GM23338 (cell line): ENCODE measurements at regions not wholly inside any gene's neighbourhood (a gene's known extent, or its start where the extent isn't known, plus 50 kb on each side); places are given as distances from the start of the nearest gene placed in this dataset.

Source experiments
- ATAC-seq: fragments of 200-7000 bp; cut with Tn5 transposase; 3 replicates; pipeline ENCODE4 v1.9.1; 2020
- DNase-seq: peaks from one replicate; pipeline ENCODE4 v3.0.0-alpha.2; 2015; ENCODE audit warnings: low spot score
- H2AFZ ChIP-seq: fragments of 200-600 bp; sonication (generic); 2 replicates; pipeline ENCODE4 v1.8.0; 2016; ENCODE audit warnings: antibody characterized with exemption, mild to moderate bottlenecking, moderate library complexity
- H3F3A ChIP-seq: fragments of 200-600 bp; sonication (generic); replicated peaks from 2 replicates; pipeline ENCODE4 v1.8.0; 2017; ENCODE audit warnings: antibody characterized with exemption, mixed run types, low read depth
- H3K27ac ChIP-seq: fragments of 200-600 bp; sonication (generic); 2 replicates; pipeline ENCODE4 v1.6.1; 2016; ENCODE audit warnings: low read depth
- H3K27me3 ChIP-seq: fragments of 200-600 bp; sonication (generic); 2 replicates; pipeline ENCODE4 v1.8.0; 2016; ENCODE audit warnings: mild to moderate bottlenecking, mixed run types, moderate library complexity; ENCODE audit not compliant: insufficient read depth
- H3K36me3 ChIP-seq: fragments of 200-600 bp; sonication (generic); 2 replicates; pipeline ENCODE4 v1.8.0; 2016; ENCODE audit warnings: mild to moderate bottlenecking; ENCODE audit not compliant: insufficient read depth
- H3K4me1 ChIP-seq: fragments of 200-600 bp; sonication (generic); 2 replicates; pipeline ENCODE4 v1.8.0; 2016; ENCODE audit warnings: mild to moderate bottlenecking, moderate library complexity; ENCODE audit not compliant: insufficient read depth
- H3K4me2 ChIP-seq: fragments of 200-600 bp; sonication (generic); 2 replicates; pipeline ENCODE4 v1.7.1; 2017; ENCODE audit warnings: mixed run types
- H3K4me3 ChIP-seq: fragments of 200-600 bp; sonication (generic); 2 replicates; pipeline ENCODE4 v1.6.1; 2016; ENCODE audit warnings: mixed run types
- H3K79me2 ChIP-seq: fragments of 200-600 bp; sonication (generic); replicated peaks from 2 replicates; pipeline ENCODE4 v1.8.0; 2017; ENCODE audit warnings: mild to moderate bottlenecking; ENCODE audit not compliant: insufficient read depth
- H3K9me2 ChIP-seq: fragments of 200-600 bp; sonication (generic); 2 replicates; pipeline ENCODE4 v1.8.0; 2017; ENCODE audit not compliant: insufficient read depth
- H4K20me1 ChIP-seq: fragments of 200-600 bp; sonication (generic); replicated peaks from 2 replicates; pipeline ENCODE4 v1.8.0; 2017; ENCODE audit warnings: mild to moderate bottlenecking; ENCODE audit not compliant: insufficient read depth
- H3K27ac Mint-ChIP-seq: 2 replicates; pipeline ENCODE4 v1.8.0; 2020; ENCODE audit warnings: inconsistent platforms, mild to moderate bottlenecking, moderate library complexity, mixed read lengths
- H3K27me3 Mint-ChIP-seq: 3 replicates; pipeline ENCODE4 v1.8.0; 2022; ENCODE audit warnings: low read depth, mild to moderate bottlenecking, moderate library complexity, mixed read lengths, inconsistent platforms; ENCODE audit not compliant: insufficient read depth, poor library complexity
- H3K36me3 Mint-ChIP-seq: 3 replicates; pipeline ENCODE4 v1.8.0; 2021; ENCODE audit warnings: low read depth, mild to moderate bottlenecking, inconsistent platforms, moderate library complexity, mixed read lengths
- H3K4me1 Mint-ChIP-seq: 3 replicates; pipeline ENCODE4 v1.8.0; 2020; ENCODE audit warnings: mild to moderate bottlenecking, inconsistent platforms, mixed read lengths
- H3K4me3 Mint-ChIP-seq: 3 replicates; pipeline ENCODE4 v1.8.0; 2021; ENCODE audit warnings: moderate library complexity, mild to moderate bottlenecking, inconsistent platforms, mixed read lengths
- H3K9me3 Mint-ChIP-seq: 3 replicates; pipeline ENCODE4 v1.8.0; 2020; ENCODE audit warnings: moderate library complexity, mild to moderate bottlenecking, inconsistent platforms, mixed read lengths
- CREB1 ChIP-seq: fragments of 250-450 bp; sonication (Bioruptor Pico); IDR thresholded peaks from 2 replicates; pipeline ENCODE4 v1.5.0; 2020; ENCODE audit warnings: low read depth, mild to moderate bottlenecking, moderate library complexity
- CTCF ChIP-seq, 2 experiments: fragments of 200-600 bp in 1 of 2; sonication (generic) in 1 of 2; conservative IDR thresholded peaks; 2 replicates each; pipeline versions ENCODE4 v1.5.1 to v1.6.1; 2016 to 2017; ENCODE audit warnings: antibody characterized with exemption in 2 of 2, low read depth in 2 of 2, mild to moderate bottlenecking in 2 of 2, moderate library complexity in 1 of 2
- REST ChIP-seq: IDR thresholded peaks from one replicate; pipeline ENCODE4 v1.6.1; 2018; ENCODE audit warnings: antibody characterized with exemption; ENCODE audit not compliant: unreplicated experiment
- STAT1 ChIP-seq: IDR thresholded peaks from one replicate; pipeline ENCODE4 v1.6.1; 2016; ENCODE audit warnings: antibody characterized with exemption; ENCODE audit not compliant: unreplicated experiment
- ZNF331 ChIP-seq: fragments of 250-450 bp; sonication (Bioruptor Pico); IDR thresholded peaks from 2 replicates; pipeline ENCODE4 v1.5.0; 2020; ENCODE audit warnings: low read depth, mild to moderate bottlenecking, moderate library complexity
- ZNF462 ChIP-seq: fragments of 250-450 bp; sonication (Bioruptor Pico); IDR thresholded peaks from 2 replicates; pipeline ENCODE4 v1.5.0; 2020; ENCODE audit warnings: mild to moderate bottlenecking, moderate library complexity

GRCh38 chr2:58629545-58630119 is 388.5 kb upstream of the FANCL start:
- H3K9me2 ChIP-seq = no peaks in the 10 kb centered on the region; the same call in 1 of the 2 replicates
- no peak overlapping the region for H3K27ac ChIP-seq
- H3K4me1 Mint-ChIP-seq = peaks cover 31% of the 10 kb centered on the region
- no peaks in the 10 kb centered on the region for H3K9me3 Mint-ChIP-seq
- no peak overlapping the region for H3K4me3 Mint-ChIP-seq
- H3K27me3 Mint-ChIP-seq = no peaks in the 10 kb centered on the region
- H3K36me3 ChIP-seq = no peaks in the 10 kb centered on the region
- TF ChIP-seq ZNF462 (CRISPR knock-in tag) (no peak), REST (no peak), ZNF331 (no peak), CTCF (conservative IDR thresholded peaks at IDR 0.05; ENCODE audit: low read depth in 2 of 2) (no peak), CREB1 (CRISPR knock-in tag) (no peak), STAT1 (no peak)
- H3K36me3 Mint-ChIP-seq = no peaks in the 10 kb centered on the region
- H3F3A ChIP-seq = no peaks in the 10 kb centered on the region
- ATAC-seq (no peak), DNase-seq (no peak)
- H3K4me2 ChIP-seq = no peak overlapping the region
- no peaks in the 10 kb centered on the region for H3K27me3 ChIP-seq
- H4K20me1 ChIP-seq = no peaks in the 10 kb centered on the region
- no peaks in the 10 kb centered on the region for H3K79me2 ChIP-seq
- H3K4me1 ChIP-seq = peaks cover 17% of the 10 kb centered on the region
- H3K27ac Mint-ChIP-seq = no peak overlapping the region
- H3K4me3 ChIP-seq = no peak overlapping the region
- no peak overlapping the region for H2AFZ ChIP-seq
